22Rv1 (cell line): ENCODE measurements at regions not wholly inside any gene's neighbourhood (a gene's known extent, or its start where the extent isn't known, plus 50 kb on each side); places are given as distances from the start of the nearest gene placed in this dataset.

Experiments
- H3K27ac ChIP-seq: fragments of 450-650 bp; 2 replicates; pipeline ENCODE4 v1.5.1; 2017
- CTCF ChIP-seq: fragments of 450-650 bp; IDR thresholded peaks from 2 replicates; pipeline ENCODE4 v1.5.1; 2017; ENCODE audit warnings: mild to moderate bottlenecking
- ZFX ChIP-seq: fragments of 450-650 bp; IDR thresholded peaks from 2 replicates; pipeline ENCODE4 v1.6.1; 2017; ENCODE audit warnings: antibody characterized with exemption, borderline replicate concordance

GRCh38 chr17:33451221-33451620 lies 158.1 kb upstream of the ASIC2 start:
- H3K27ac ChIP-seq: no peak overlapping the region
- no peak for TF ChIP-seq ZFX
- TF ChIP-seq CTCF: no peak

DNA sequence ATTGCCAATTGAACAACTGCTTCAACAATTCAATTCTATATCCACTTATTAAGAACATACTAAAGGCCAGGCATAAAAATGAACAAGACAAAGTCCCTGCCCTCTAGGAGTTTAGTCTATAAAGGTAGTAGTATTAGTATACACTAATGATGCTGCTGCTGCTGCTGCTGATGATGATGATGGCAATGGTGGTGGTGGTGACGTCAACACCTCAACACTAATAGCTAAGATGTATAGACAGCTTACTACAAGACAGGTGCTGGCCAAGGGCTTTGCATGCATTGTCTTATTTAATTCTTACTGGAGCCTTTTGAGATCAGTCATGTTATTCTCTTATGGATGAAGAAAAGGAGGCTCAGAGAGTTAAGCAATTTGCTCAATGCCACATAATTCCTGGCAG lies 164.4 kb upstream of the ASIC2 start:
- TF ChIP-seq CTCF (no peak), ZFX (no peak)
- H3K27ac ChIP-seq: no peak overlapping the region

GRCh38 chr17:33459078-33459940 lies 166.2 kb upstream of the ASIC2 start:
- no peak overlapping the region for H3K27ac ChIP-seq
- no peak for TF ChIP-seq ZFX
- TF ChIP-seq CTCF: no peak

DNA sequence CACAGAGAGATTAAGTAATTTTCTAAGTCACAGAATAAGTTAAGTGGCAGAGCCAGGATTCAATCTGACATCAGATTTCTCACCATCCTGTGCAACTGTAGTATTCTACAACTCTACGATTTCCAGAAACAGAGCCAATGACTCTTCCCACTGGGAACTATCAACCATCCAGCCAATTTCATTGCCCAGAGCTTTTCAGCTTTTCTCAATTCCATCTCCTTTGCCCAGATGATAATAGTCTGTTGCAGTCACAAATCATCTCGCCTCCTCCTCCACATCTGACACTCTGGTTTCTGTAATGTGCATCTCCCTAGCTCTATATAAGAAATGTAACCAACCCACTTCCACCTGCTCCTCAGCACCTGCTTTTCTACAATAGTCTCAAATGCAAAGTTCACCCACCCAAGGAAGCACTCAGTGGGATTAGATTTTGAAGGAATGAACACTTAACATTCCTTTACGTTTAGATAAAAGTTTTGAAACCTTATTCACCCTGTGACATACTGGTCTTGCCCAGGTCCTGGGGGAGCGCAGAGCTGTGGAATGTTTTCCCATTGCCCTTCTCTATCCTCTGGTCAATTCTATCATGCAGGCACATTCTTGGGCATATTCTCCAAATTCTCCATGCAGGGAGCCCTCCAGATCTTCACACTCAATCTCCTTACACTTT lies 167.8 kb upstream of the ASIC2 start:
- H3K27ac ChIP-seq: no peak overlapping the region
- no peak for TF ChIP-seq CTCF

DNA sequence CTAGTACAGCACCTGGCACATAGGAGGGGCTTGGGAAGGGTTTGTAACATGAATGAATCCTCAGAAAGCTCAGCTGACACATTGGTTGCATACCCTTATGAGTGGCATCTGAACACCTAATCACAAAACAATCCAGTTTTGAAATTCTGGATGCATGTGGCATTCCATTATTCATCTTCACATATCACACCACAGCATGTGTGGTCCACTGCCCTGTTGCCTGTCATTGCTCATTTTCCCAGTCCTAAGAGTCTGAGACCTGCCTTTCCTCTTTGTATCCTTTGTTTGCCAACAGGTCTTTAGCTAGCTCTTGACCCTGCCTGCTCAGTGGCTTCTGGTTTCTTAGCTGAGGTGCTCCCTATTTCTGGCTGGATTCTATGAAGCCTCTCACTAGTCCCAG lies 170.8 kb upstream of the ASIC2 start:
- TF ChIP-seq CTCF (no peak), ZFX (no peak)

DNA sequence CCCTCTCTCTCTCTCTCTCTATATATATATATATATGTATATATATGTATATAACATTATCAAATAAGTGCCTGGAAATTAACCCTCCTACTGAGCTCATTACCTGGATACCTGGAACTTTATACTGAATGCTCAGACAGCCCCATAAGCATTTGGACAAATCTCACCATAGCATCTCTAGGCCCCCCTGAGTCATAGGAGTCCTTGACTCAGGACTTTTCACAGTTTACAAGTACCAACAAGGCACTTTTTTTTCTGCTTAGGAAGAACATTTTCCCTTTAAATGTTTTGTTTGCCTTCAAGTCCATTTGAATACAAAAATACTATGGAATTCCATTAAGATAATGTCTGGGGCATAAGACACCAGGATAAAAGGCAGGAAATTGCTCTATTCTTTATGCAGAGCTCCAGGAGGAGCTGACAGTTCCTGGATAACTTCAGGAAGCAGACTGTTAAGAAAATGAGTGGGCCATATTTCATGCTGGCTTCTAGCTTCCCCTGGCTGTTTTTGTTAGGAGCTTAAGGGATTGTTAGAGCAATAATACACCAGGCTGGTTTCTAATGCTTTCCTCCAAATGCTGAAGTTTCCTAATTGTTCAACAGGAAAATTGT lies 171.7 kb upstream of the ASIC2 start:
- TF ChIP-seq CTCF (no peak), ZFX (no peak)
- no peak overlapping the region for H3K27ac ChIP-seq

More for the DNA sequence above, 170.8 kb upstream of the ASIC2 start:
- no peak overlapping the region for H3K27ac ChIP-seq

DNA sequence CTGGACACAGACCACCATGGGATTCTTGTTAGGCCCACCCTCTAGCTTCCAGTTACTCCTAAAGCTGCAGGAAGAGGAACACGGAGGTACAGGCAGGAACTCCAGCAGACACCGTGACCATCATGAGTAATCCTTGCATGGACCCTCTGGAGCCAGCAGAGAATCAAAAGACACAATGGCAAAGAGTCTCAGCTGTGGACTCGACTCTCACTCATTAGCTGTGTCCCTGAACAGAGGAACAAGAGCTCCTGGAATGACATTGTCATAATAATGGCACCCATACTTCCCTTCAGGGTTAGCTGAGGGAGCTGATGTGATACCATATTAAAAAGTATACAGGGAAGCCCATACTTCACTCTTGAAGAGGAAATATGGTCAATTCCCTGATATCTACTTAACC lies 176.3 kb upstream of the ASIC2 start:
- no peak overlapping the region for H3K27ac ChIP-seq
- TF ChIP-seq ZFX (no peak), CTCF (no peak)
